ENCODE measurements at regions not wholly inside any gene's neighbourhood (a gene's known extent, or its start where the extent isn't known, plus 50 kb on each side); places are given as distances from the start of the nearest gene placed in this dataset.

GRCh38 chr4:116862592-116862991, 222.8 kb downstream of the TRAM1L1 start:
- Histone ChIP-seq H3K4me3 (ENCODE audit: low read length) (no peak overlapping the region), H3K27ac (ENCODE audit: low read length) (no peak overlapping the region), H3K27me3 (ENCODE audit: low read length) (no peaks in the 10 kb centered on the region), H3K4me1 (ENCODE audit: insufficient read depth, low read length) (no peaks in the 10 kb centered on the region), H4K20me1 (ENCODE audit: low read length) (no peaks in the 10 kb centered on the region), H3K9me2 (replicated peaks; ENCODE audit: low read length) (no peaks in the 10 kb centered on the region), H3K79me2 (ENCODE audit: low read length) (no peaks in the 10 kb centered on the region), H3F3A (ENCODE audit: low read length, unreplicated experiment) (no peaks in the 10 kb centered on the region), H3K4me2 (ENCODE audit: low read length) (no peak overlapping the region), H3K36me3 (ENCODE audit: low read depth, low read length) (no peaks in the 10 kb centered on the region), H3K9ac (ENCODE audit: low read length) (no peak overlapping the region), H2AFZ (ENCODE audit: low read length) (no peak overlapping the region), H3K9me3 (ENCODE audit: low read length) (no peaks in the 10 kb centered on the region)
- no peak for ATAC-seq
- no TSS peak for BruUV-seq (replicated peaks)
- intact Hi-C loops (cut with micrococcal nuclease) = no loop called here
- CTCF ChIA-PET = no interaction called here
- TF ChIP-seq EZH2 (IDR thresholded peaks at IDR 0.05; ENCODE audit: low read length, unreplicated experiment) = no peak
- TF ChIP-seq EZH2phosphoT487 (IDR thresholded peaks at IDR 0.05; ENCODE audit: borderline replicate concordance, low read length) = no peak
- no peak for TF ChIP-seq CTCF (conservative IDR thresholded peaks at IDR 0.05; ENCODE audit: low read depth, low read length)
- POLR2A ChIA-PET (ENCODE audit: unreplicated experiment) = no interaction called here
- no peak for DNase-seq

GRCh38 chr4:116860891-116861290, 224.5 kb downstream of the TRAM1L1 start:
- Histone ChIP-seq H3K79me2 (ENCODE audit: low read length) (no peaks in the 10 kb centered on the region), H3K4me1 (ENCODE audit: insufficient read depth, low read length) (no peaks in the 10 kb centered on the region), H3K36me3 (ENCODE audit: low read depth, low read length) (no peaks in the 10 kb centered on the region), H3F3A (ENCODE audit: low read length, unreplicated experiment) (no peaks in the 10 kb centered on the region), H2AFZ (ENCODE audit: low read length) (no peak overlapping the region), H3K4me2 (ENCODE audit: low read length) (no peak overlapping the region), H3K9ac (ENCODE audit: low read length) (no peak overlapping the region), H3K4me3 (ENCODE audit: low read length) (no peak overlapping the region), H3K9me2 (replicated peaks; ENCODE audit: low read length) (no peaks in the 10 kb centered on the region), H3K27me3 (ENCODE audit: low read length) (no peaks in the 10 kb centered on the region), H3K9me3 (ENCODE audit: low read length) (no peaks in the 10 kb centered on the region), H4K20me1 (ENCODE audit: low read length) (no peaks in the 10 kb centered on the region), H3K27ac (ENCODE audit: low read length) (no peak overlapping the region)
- DNase-seq = no peak
- BruUV-seq (replicated peaks) = no TSS peak
- POLR2A ChIA-PET (ENCODE audit: unreplicated experiment) = no interaction called here
- intact Hi-C loops (cut with micrococcal nuclease) = no loop called here
- ATAC-seq = no peak
- TF ChIP-seq EZH2 (IDR thresholded peaks at IDR 0.05; ENCODE audit: low read length, unreplicated experiment) (no peak), CTCF (conservative IDR thresholded peaks at IDR 0.05; ENCODE audit: low read depth, low read length) (no peak), EZH2phosphoT487 (IDR thresholded peaks at IDR 0.05; ENCODE audit: borderline replicate concordance, low read length) (no peak)
- CTCF ChIA-PET = no interaction called here

GRCh38 chr4:116849620-116850019, 235.8 kb downstream of the TRAM1L1 start:
- POLR2A ChIA-PET (ENCODE audit: unreplicated experiment) = no interaction called here
- Histone ChIP-seq H3K27ac (ENCODE audit: low read length) (no peak overlapping the region), H3F3A (ENCODE audit: low read length, unreplicated experiment) (no peaks in the 10 kb centered on the region), H3K9me3 (ENCODE audit: low read length) (no peaks in the 10 kb centered on the region), H3K9me2 (replicated peaks; ENCODE audit: low read length) (no peaks in the 10 kb centered on the region), H3K4me2 (ENCODE audit: low read length) (no peak overlapping the region), H3K79me2 (ENCODE audit: low read length) (no peaks in the 10 kb centered on the region), H4K20me1 (ENCODE audit: low read length) (no peaks in the 10 kb centered on the region), H2AFZ (ENCODE audit: low read length) (no peak overlapping the region), H3K27me3 (ENCODE audit: low read length) (no peaks in the 10 kb centered on the region), H3K36me3 (ENCODE audit: low read depth, low read length) (no peaks in the 10 kb centered on the region), H3K4me3 (ENCODE audit: low read length) (no peak overlapping the region), H3K4me1 (ENCODE audit: insufficient read depth, low read length) (no peaks in the 10 kb centered on the region), H3K9ac (ENCODE audit: low read length) (no peak overlapping the region)
- CTCF ChIA-PET = no interaction called here
- intact Hi-C loops (cut with micrococcal nuclease) = loop anchor here (2.0 kb wide), 1 partner anchor 709 kb away; no protein-coding TSS in a partner anchor
- DNase-seq (no peak), ATAC-seq (peak; percentile 54)
- no TSS peak for BruUV-seq (replicated peaks)
- TF ChIP-seq EZH2 (IDR thresholded peaks at IDR 0.05; ENCODE audit: low read length, unreplicated experiment) (no peak), EZH2phosphoT487 (IDR thresholded peaks at IDR 0.05; ENCODE audit: borderline replicate concordance, low read length) (no peak), CTCF (conservative IDR thresholded peaks at IDR 0.05; ENCODE audit: low read depth, low read length) (peak; percentile 29; the same call in 1 of the 2 replicates)

Data from PC-3 (cell line).